DND-41 (cell line): ENCODE measurements at regions not wholly inside any gene's neighbourhood (a gene's known extent, or its start where the extent isn't known, plus 50 kb on each side); places are given as distances from the start of the nearest gene placed in this dataset.

Source experiments
- EZH2 ChIP-seq: IDR thresholded peaks from 3 replicates; pipeline ENCODE4 v1.6.1; 2012; ENCODE audit warnings: borderline replicate concordance, low read depth, mild to moderate bottlenecking, moderate library complexity, low read length, inconsistent platforms; ENCODE audit not compliant: severe bottlenecking
- TF ChIP-seq, protein P1 (sequence below): IDR thresholded peaks from 2 replicates; pipeline ENCODE4 v1.5.1; 2012; ENCODE audit warnings: borderline replicate concordance, low read length, moderate library complexity, mild to moderate bottlenecking; ENCODE audit not compliant: poor library complexity, severe bottlenecking; ENCODE audit errors: extremely low read depth

DNA sequence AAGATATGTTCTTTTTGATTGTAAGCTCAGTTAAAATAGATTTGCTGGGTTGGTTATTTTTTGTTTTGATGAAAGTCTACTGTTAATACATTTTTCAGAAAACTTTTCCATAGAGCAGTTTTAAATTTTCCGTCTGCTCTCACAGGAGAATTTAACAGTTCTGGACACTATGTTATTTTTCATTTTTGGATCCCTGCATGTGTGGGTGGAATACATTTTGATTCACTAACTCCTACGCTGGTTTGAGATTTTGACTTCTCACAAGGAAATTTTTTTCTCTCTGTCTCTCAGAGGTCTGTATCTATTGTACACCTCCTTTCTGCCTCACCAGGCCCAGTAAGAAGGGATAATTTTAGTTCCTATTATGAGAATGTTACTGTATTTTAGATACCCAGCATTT is 502.4 kb downstream of the CDH10 start:
- TF ChIP-seq, protein P1, sequence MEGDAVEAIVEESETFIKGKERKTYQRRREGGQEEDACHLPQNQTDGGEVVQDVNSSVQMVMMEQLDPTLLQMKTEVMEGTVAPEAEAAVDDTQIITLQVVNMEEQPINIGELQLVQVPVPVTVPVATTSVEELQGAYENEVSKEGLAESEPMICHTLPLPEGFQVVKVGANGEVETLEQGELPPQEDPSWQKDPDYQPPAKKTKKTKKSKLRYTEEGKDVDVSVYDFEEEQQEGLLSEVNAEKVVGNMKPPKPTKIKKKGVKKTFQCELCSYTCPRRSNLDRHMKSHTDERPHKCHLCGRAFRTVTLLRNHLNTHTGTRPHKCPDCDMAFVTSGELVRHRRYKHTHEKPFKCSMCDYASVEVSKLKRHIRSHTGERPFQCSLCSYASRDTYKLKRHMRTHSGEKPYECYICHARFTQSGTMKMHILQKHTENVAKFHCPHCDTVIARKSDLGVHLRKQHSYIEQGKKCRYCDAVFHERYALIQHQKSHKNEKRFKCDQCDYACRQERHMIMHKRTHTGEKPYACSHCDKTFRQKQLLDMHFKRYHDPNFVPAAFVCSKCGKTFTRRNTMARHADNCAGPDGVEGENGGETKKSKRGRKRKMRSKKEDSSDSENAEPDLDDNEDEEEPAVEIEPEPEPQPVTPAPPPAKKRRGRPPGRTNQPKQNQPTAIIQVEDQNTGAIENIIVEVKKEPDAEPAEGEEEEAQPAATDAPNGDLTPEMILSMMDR, result no peak
- TF ChIP-seq EZH2, result no peak
